Spleen (tissue), 11 donors: ENCODE measurements at regions not wholly inside any gene's neighbourhood (a gene's known extent, or its start where the extent isn't known, plus 50 kb on each side); places are given as distances from the start of the nearest gene placed in this dataset.

Source experiments
- DNase-seq: peaks from one replicate; pipeline ENCODE4 v3.0.0-alpha.2; 2020
- H3K27ac ChIP-seq, 8 donors: fragments of 200-600 bp; sonication (generic) in 7 of 8; 1 replicate in 4 of 8; 2 replicates in 4 of 8; pipeline versions ENCODE4 v1.5.0 to v1.8.0; 2016 to 2021; ENCODE audit warnings: inconsistent platforms in 4 of 8, mild to moderate bottlenecking in 4 of 8, moderate library complexity in 1 of 8
- H3K27me3 ChIP-seq, 7 donors: fragments of 200-600 bp; sonication (generic) in 6 of 7; replicated peaks in 1 of 7; 1 replicate in 4 of 7; 2 replicates in 3 of 7; pipeline versions ENCODE4 v1.5.0 to v1.8.0; 2016 to 2021; ENCODE audit warnings: inconsistent platforms in 3 of 7, mild to moderate bottlenecking in 1 of 7
- H3K36me3 ChIP-seq, 6 donors: fragments of 200-600 bp; sonication (generic) in 5 of 6; 1 replicate in 4 of 6; 2 replicates in 2 of 6; pipeline versions ENCODE4 v1.5.0 to v1.8.0; 2016 to 2021; ENCODE audit warnings: inconsistent platforms in 2 of 6
- H3K4me1 ChIP-seq, 6 donors: fragments of 200-600 bp; sonication (generic) in 5 of 6; 1 replicate in 3 of 6; 2 replicates in 3 of 6; pipeline versions ENCODE4 v1.5.0 to v1.8.0; 2016 to 2021; ENCODE audit warnings: inconsistent platforms in 3 of 6
- H3K4me3 ChIP-seq, 8 donors: fragments of 200-600 bp; sonication (generic) in 7 of 8; 1 replicate in 4 of 8; 2 replicates in 4 of 8; pipeline versions ENCODE4 v1.5.0 to v1.8.0; 2016 to 2021; ENCODE audit warnings: inconsistent platforms in 4 of 8, mild to moderate bottlenecking in 4 of 8, moderate library complexity in 2 of 8
- H3K9me3 ChIP-seq, 8 donors: fragments of 200-600 bp; sonication (generic) in 7 of 8; 1 replicate in 4 of 8; 2 replicates in 4 of 8; pipeline versions ENCODE4 v1.5.0 to v1.8.0; 2016 to 2021; ENCODE audit warnings: inconsistent platforms in 4 of 8
- POLR2A ChIP-seq, 3 donors: fragments of 450-650 bp; IDR thresholded peaks; one replicate each; pipeline ENCODE4 v1.5.1; 2017; ENCODE audit warnings: antibody characterized with exemption in 3 of 3, mild to moderate bottlenecking in 1 of 3
- POLR2AphosphoS5 ChIP-seq, 3 donors: sonication (generic); formaldehyde crosslinking; IDR thresholded peaks; one replicate each; pipeline ENCODE4 v1.5.1; 2017; ENCODE audit warnings: antibody characterized with exemption in 3 of 3
- WGBS, 5 donors: extraction: QIAGEN DNeasy Blood & Tissue Kit in 3 of 5; methylation state at CpG; one replicate each; pipeline versions ENCODE4 v1.1.5 to v1.1.7; 2013 to 2018; 5-methylcytosine and 5-hydroxymethylcytosine counted together
- intact Hi-C: fragments of 100-400 bp; cut with DNase I; formaldehyde crosslinking; loops from one replicate; pipeline ENCODE4 v1.15.0; 2023; ENCODE audit warnings: low total_unique reads
- TF ChIP-seq, protein P1 (sequence below), 11 experiments: fragments of 200-600 bp in 7 of 11; fragments of 450-650 bp in 4 of 11; sonication (generic) in 4 of 11; IDR thresholded peaks in 8 of 11; conservative IDR thresholded peaks in 3 of 11; 1 replicate in 7 of 11; 2 replicates in 4 of 11; pipeline versions ENCODE4 v1.4.0 to v1.8.0; 2016 to 2021; ENCODE audit warnings: antibody characterized with exemption in 11 of 11, inconsistent platforms in 4 of 11, mild to moderate bottlenecking in 1 of 11
- donor health status: healthy with polysubstance abuse.
- donor health status: DM: no; HTN: no; CAD: no; lungs with moderate emphysema.
- donor health status: DM: no; HTN: no; CAD: no.
- donor health status: Bipolar disorder and iron deficiency.
- donor health status: healthy.
- donor health status: DM: no; HTN: no; CAD: no.
- donor health status: DM: yes; HTN: yes; CAD: no.

DNA sequence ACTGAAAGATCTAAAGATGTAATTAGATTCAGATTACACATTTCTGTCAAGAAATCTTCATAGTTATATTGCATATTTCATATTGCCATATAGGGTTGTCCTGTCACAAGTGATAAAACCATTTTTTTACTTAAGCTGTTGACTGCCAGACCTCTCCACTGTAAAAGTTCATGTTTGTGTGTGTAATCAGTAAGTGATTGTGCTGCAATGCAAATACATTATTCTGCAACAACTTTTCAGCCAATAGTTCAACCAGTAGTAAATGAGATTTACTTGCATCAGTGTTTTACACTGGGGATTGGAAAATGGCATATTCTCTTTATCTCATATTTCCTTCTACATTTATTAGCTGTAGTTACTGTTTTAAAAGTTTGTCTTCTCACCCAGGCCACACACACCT, 603.9 kb upstream of the RORB start:
- DNase-seq: no peak
- H3K27me3 ChIP-seq: no peaks in the 10 kb centered on the region
- H3K9me3 ChIP-seq: peaks cover 0 to 5% (median 0%) of the 10 kb centered on the region in 8 donors
- TF ChIP-seq, protein P1, sequence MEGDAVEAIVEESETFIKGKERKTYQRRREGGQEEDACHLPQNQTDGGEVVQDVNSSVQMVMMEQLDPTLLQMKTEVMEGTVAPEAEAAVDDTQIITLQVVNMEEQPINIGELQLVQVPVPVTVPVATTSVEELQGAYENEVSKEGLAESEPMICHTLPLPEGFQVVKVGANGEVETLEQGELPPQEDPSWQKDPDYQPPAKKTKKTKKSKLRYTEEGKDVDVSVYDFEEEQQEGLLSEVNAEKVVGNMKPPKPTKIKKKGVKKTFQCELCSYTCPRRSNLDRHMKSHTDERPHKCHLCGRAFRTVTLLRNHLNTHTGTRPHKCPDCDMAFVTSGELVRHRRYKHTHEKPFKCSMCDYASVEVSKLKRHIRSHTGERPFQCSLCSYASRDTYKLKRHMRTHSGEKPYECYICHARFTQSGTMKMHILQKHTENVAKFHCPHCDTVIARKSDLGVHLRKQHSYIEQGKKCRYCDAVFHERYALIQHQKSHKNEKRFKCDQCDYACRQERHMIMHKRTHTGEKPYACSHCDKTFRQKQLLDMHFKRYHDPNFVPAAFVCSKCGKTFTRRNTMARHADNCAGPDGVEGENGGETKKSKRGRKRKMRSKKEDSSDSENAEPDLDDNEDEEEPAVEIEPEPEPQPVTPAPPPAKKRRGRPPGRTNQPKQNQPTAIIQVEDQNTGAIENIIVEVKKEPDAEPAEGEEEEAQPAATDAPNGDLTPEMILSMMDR (IDR thresholded peaks at IDR 0.05 in 8 of 11, conservative IDR thresholded peaks at IDR 0.05 in 3 of 11): no peak
- TF ChIP-seq POLR2A (IDR thresholded peaks at IDR 0.05) (no peak), POLR2AphosphoS5 (IDR thresholded peaks at IDR 0.05) (no peak)
- no peaks in the 10 kb centered on the region for H3K36me3 ChIP-seq
- H3K27ac ChIP-seq: no peak overlapping the region
- H3K4me3 ChIP-seq: no peak overlapping the region
- intact Hi-C loops: no loop called here
- no peaks in the 10 kb centered on the region for H3K4me1 ChIP-seq

DNA sequence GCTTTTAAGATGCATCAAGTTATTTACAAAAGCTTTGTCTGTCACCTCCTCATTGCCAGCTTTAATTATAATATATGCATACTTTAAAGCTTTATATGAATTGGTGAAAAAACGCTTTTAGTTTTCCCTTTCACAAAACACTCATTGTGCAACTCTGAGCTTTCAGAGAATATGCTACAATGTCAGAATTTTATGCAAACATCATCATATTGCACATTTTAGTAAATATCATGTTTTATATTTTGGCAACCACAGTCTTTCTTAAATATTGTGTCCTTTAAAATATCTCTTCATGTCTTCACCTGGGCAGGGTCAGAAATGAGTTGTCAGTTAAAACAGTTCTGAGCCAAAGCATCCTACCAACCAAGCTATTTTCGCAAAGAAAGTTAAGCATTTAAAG, 601.1 kb upstream of the RORB start:
- H3K4me1 ChIP-seq: no peaks in the 10 kb centered on the region
- no peak overlapping the region for H3K27ac ChIP-seq
- WGBS, 5 donors: 77 to 94% (median 86%) methylated on average over 2 of the region's 2 CpGs
- intact Hi-C loops: no loop called here
- TF ChIP-seq POLR2A (IDR thresholded peaks at IDR 0.05) (no peak), POLR2AphosphoS5 (IDR thresholded peaks at IDR 0.05) (no peak)
- TF ChIP-seq, protein P1 (IDR thresholded peaks at IDR 0.05 in 8 of 11, conservative IDR thresholded peaks at IDR 0.05 in 3 of 11): no peak
- no peak overlapping the region for H3K4me3 ChIP-seq
- H3K36me3 ChIP-seq: no peaks in the 10 kb centered on the region
- no peaks in the 10 kb centered on the region for H3K27me3 ChIP-seq
- peaks cover 0 to 6% (median 0%) of the 10 kb centered on the region in 8 donors for H3K9me3 ChIP-seq
- DNase-seq: no peak

DNA sequence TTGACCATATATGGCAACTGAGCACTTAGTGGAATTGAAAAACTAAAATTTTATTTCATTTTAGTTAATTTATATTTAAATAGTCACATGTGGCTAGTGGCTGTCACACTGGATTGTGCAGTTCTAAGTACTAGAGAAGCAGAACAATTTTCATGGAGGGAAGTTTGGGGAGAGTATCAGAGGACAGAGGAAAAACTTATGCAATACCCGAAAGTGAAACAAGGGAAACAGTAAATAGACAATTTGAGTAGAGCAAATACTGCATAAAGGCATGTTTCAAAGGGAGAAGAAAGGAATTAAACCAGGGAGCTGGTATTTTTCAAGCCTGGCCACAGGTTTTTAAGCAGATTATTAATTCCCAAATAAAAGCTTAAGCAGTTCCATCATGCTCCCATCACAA, 590.5 kb upstream of the RORB start:
- no peaks in the 10 kb centered on the region for H3K9me3 ChIP-seq
- intact Hi-C loops: no loop called here
- DNase-seq: no peak
- H3K4me1 ChIP-seq: no peaks in the 10 kb centered on the region
- no peak overlapping the region for H3K27ac ChIP-seq
- TF ChIP-seq POLR2AphosphoS5 (IDR thresholded peaks at IDR 0.05) (no peak), POLR2A (IDR thresholded peaks at IDR 0.05) (no peak)
- TF ChIP-seq, protein P1 (IDR thresholded peaks at IDR 0.05 in 8 of 11, conservative IDR thresholded peaks at IDR 0.05 in 3 of 11): no peak
- no peaks in the 10 kb centered on the region for H3K27me3 ChIP-seq
- no peak overlapping the region for H3K4me3 ChIP-seq
- 45 to 65% (median 58%) methylated on average over 1 of the region's 1 CpG for WGBS, 5 donors
- no peaks in the 10 kb centered on the region for H3K36me3 ChIP-seq

DNA sequence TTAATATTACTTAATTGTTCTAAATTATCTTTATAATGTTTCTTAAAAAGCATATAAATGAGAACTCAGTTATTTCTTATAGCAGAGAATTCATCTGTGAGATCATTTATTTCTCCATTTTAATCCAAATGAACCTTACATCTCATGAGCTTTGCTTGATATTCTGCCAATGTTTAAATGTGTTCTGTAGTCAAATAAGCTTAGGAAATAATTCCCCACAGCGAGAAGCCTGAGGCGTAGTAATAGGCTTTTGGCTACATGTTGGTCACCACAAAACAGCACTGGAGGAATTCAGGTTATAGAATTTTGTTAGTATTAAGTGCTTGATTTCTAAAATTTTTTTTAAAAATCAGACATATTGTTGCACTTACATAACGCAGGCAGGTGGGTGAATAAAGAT, 585.3 kb upstream of the RORB start:
- Histone ChIP-seq H3K36me3 (no peaks in the 10 kb centered on the region), H3K27ac (no peak overlapping the region), H3K4me3 (no peak overlapping the region), H3K4me1 (no peaks in the 10 kb centered on the region), H3K9me3 (no peaks in the 10 kb centered on the region), H3K27me3 (no peaks in the 10 kb centered on the region)
- no peak for DNase-seq
- 86 to 92% (median 92%) methylated on average over 3 of the region's 3 CpGs for WGBS, 5 donors
- intact Hi-C loops: no loop called here
- TF ChIP-seq POLR2AphosphoS5 (IDR thresholded peaks at IDR 0.05) (no peak), POLR2A (IDR thresholded peaks at IDR 0.05) (no peak)
- TF ChIP-seq, protein P1 (IDR thresholded peaks at IDR 0.05 in 8 of 11, conservative IDR thresholded peaks at IDR 0.05 in 3 of 11): no peak
